ENCODE measurements at regions not wholly inside any gene's neighbourhood (a gene's known extent, or its start where the extent isn't known, plus 50 kb on each side); places are given as distances from the start of the nearest gene placed in this dataset.

- in situ Hi-C loops (cut with HindIII; ENCODE audit: low sequenced_read_pairs): no loop called here
These were observed 1124.6 kb downstream of the DTWD2 start for GRCh38 chr5:117863586-117864296.

- in situ Hi-C loops (cut with HindIII; ENCODE audit: low sequenced_read_pairs): no loop called here
These were observed 1127.8 kb downstream of the DTWD2 start for GRCh38 chr5:117860550-117860949.

- in situ Hi-C loops (cut with HindIII; ENCODE audit: low sequenced_read_pairs): no loop called here
These were observed 1129.2 kb downstream of the DTWD2 start for GRCh38 chr5:117859176-117859575.

GRCh38 chr5:117856713-117857112 is 1131.6 kb downstream of the DTWD2 start:
- in situ Hi-C loops (cut with HindIII; ENCODE audit: low sequenced_read_pairs): no loop called here

- in situ Hi-C loops (cut with HindIII; ENCODE audit: low sequenced_read_pairs): no loop called here
These were observed 1150.6 kb downstream of the DTWD2 start for GRCh38 chr5:117837786-117838185.

GRCh38 chr5:117833691-117834090 is 1154.7 kb downstream of the DTWD2 start:
- in situ Hi-C loops (cut with HindIII; ENCODE audit: low sequenced_read_pairs): no loop called here

- in situ Hi-C loops (cut with HindIII; ENCODE audit: low sequenced_read_pairs): no loop called here
These were observed 1158.7 kb downstream of the DTWD2 start for GRCh38 chr5:117829646-117830045.

- in situ Hi-C loops (cut with HindIII; ENCODE audit: low sequenced_read_pairs): no loop called here
These were observed 1174.5 kb downstream of the DTWD2 start for GRCh38 chr5:117813850-117814249.

GRCh38 chr5:117812861-117813260 is 1175.5 kb downstream of the DTWD2 start:
- in situ Hi-C loops (cut with HindIII; ENCODE audit: low sequenced_read_pairs): no loop called here

- in situ Hi-C loops (cut with HindIII; ENCODE audit: low sequenced_read_pairs): no loop called here
These were observed 1179.1 kb downstream of the DTWD2 start for GRCh38 chr5:117809251-117809650.

GRCh38 chr5:117805058-117805457 is 1183.3 kb downstream of the DTWD2 start:
- in situ Hi-C loops (cut with HindIII; ENCODE audit: low sequenced_read_pairs): no loop called here

- in situ Hi-C loops (cut with HindIII; ENCODE audit: low sequenced_read_pairs): no loop called here
These were observed 1184.8 kb downstream of the DTWD2 start for GRCh38 chr5:117803533-117803932.

- in situ Hi-C loops (cut with HindIII; ENCODE audit: low sequenced_read_pairs): no loop called here
These were observed 1186.8 kb downstream of the DTWD2 start for GRCh38 chr5:117801583-117801982.

- in situ Hi-C loops (cut with HindIII; ENCODE audit: low sequenced_read_pairs): no loop called here
These were observed 1188.1 kb downstream of the DTWD2 start for GRCh38 chr5:117800261-117800660.

GRCh38 chr5:117794847-117795246 is 1193.5 kb downstream of the DTWD2 start:
- in situ Hi-C loops (cut with HindIII; ENCODE audit: low sequenced_read_pairs): no loop called here

- in situ Hi-C loops (cut with HindIII; ENCODE audit: low sequenced_read_pairs): no loop called here
These were observed 1194.4 kb downstream of the DTWD2 start for GRCh38 chr5:117793963-117794362.

GRCh38 chr5:117792476-117792875 is 1195.9 kb downstream of the DTWD2 start:
- in situ Hi-C loops (cut with HindIII; ENCODE audit: low sequenced_read_pairs): no loop called here

- in situ Hi-C loops (cut with HindIII; ENCODE audit: low sequenced_read_pairs): no loop called here
These were observed 1199.8 kb downstream of the DTWD2 start for GRCh38 chr5:117788596-117788995.

GRCh38 chr5:117779171-117779570 is 1204.5 kb upstream of the SEMA6A start:
- in situ Hi-C loops (cut with HindIII; ENCODE audit: low sequenced_read_pairs): no loop called here

GRCh38 chr5:117776977-117777376 is 1202.4 kb upstream of the SEMA6A start:
- in situ Hi-C loops (cut with HindIII; ENCODE audit: low sequenced_read_pairs): no loop called here

GRCh38 chr5:117769877-117770276 is 1195.3 kb upstream of the SEMA6A start:
- in situ Hi-C loops (cut with HindIII; ENCODE audit: low sequenced_read_pairs): no loop called here

GRCh38 chr5:117763271-117763670 is 1188.6 kb upstream of the SEMA6A start:
- in situ Hi-C loops (cut with HindIII; ENCODE audit: low sequenced_read_pairs): no loop called here

- in situ Hi-C loops (cut with HindIII; ENCODE audit: low sequenced_read_pairs): no loop called here
These were observed 1186.6 kb upstream of the SEMA6A start for GRCh38 chr5:117761186-117761585.

All from endothelial cell of hepatic sinusoid (primary cell).